ENCODE measurements at regions not wholly inside any gene's neighbourhood (a gene's known extent, or its start where the extent isn't known, plus 50 kb on each side); places are given as distances from the start of the nearest gene placed in this dataset.

- no peak overlapping the region for H2BK12ac ChIP-seq (ENCODE audit: insufficient read length, low read depth, low read length)
- H3K56ac ChIP-seq (ENCODE audit: insufficient read length, low read depth, low read length) = no peak overlapping the region
- no peaks in the 10 kb centered on the region for H3K79me2 ChIP-seq (ENCODE audit: insufficient read depth, low read length)
- no peak overlapping the region for H2BK5ac ChIP-seq (ENCODE audit: insufficient read length, low read length)
- H4K5ac ChIP-seq (ENCODE audit: insufficient read length, low read depth, low read length) = no peak overlapping the region
- no peak overlapping the region for H2AK5ac ChIP-seq (ENCODE audit: insufficient read length, low read length)
- Mint-ChIP-seq H3K9me3 (no peaks in the 10 kb centered on the region), H3K27ac (no peak overlapping the region), H3K27me3 (ENCODE audit: low read depth) (no peaks in the 10 kb centered on the region; the same call in 1 of the 2 replicates), H3K4me3 (no peak overlapping the region), H3K4me1 (peaks cover 3 to 23% of the 10 kb centered on the region in 2 experiments), H3K36me3 (ENCODE audit: insufficient read depth in 1 of 3, low read depth in 3 of 3) (no peaks in the 10 kb centered on the region)
- WGBS (ENCODE audit: extremely low coverage, insufficient read length, low lambda C conversion rate) = no CpG with 5 or more reads among the region's 10 CpGs
- no peak overlapping the region for H3T11ph ChIP-seq (ENCODE audit: low read length)
- no peak for DNase-seq
- H3K14ac ChIP-seq (ENCODE audit: insufficient read depth, low read length) = no peak overlapping the region
- H3K4ac ChIP-seq (ENCODE audit: low read depth, low read length) = no peak overlapping the region
- no peaks in the 10 kb centered on the region for H3K9me3 ChIP-seq (ENCODE audit: control insufficient read depth, low read depth, low read length)
- no peak overlapping the region for H2BK20ac ChIP-seq (ENCODE audit: low read depth, low read length, poor library complexity, severe bottlenecking)
- no peaks in the 10 kb centered on the region for H3K27me3 ChIP-seq (ENCODE audit: insufficient read depth, low read length)
- no peak overlapping the region for H2AFZ ChIP-seq (ENCODE audit: low read length)
- H4K91ac ChIP-seq (ENCODE audit: insufficient read length, low read depth, low read length) = no peak overlapping the region
- H3K18ac ChIP-seq (ENCODE audit: insufficient read length, low read depth, low read length) = no peak overlapping the region
- H3K23ac ChIP-seq (ENCODE audit: insufficient read length, low read depth, low read length) = no peak overlapping the region
- H4K20me1 ChIP-seq (ENCODE audit: control insufficient read depth, insufficient read depth, insufficient read length) = no peaks in the 10 kb centered on the region
- no peak overlapping the region for H2BK120ac ChIP-seq (ENCODE audit: low read depth, low read length, poor library complexity, severe bottlenecking)
- H3K4me2 ChIP-seq (ENCODE audit: insufficient read depth, insufficient read length, low read length) = no peak overlapping the region
- H3K79me1 ChIP-seq (ENCODE audit: insufficient read depth, low read depth, low read length, poor library complexity, severe bottlenecking) = no peaks in the 10 kb centered on the region
- H3K23me2 ChIP-seq (ENCODE audit: insufficient read length, low read depth, low read length, poor library complexity, severe bottlenecking) = no peaks in the 10 kb centered on the region
- TF ChIP-seq CTCF (conservative IDR thresholded peaks at IDR 0.05) = no peak
- H3K27ac ChIP-seq (ENCODE audit: insufficient read length, low read depth, low read length) = no peak overlapping the region
- H4K8ac ChIP-seq (replicated peaks; ENCODE audit: insufficient read length, low read depth, low read length) = no peak overlapping the region
- H2BK15ac ChIP-seq (ENCODE audit: low read depth, low read length) = no peak overlapping the region
- H3K9ac ChIP-seq (ENCODE audit: extremely low read depth, insufficient read length, low read length) = no peak overlapping the region
- no peaks in the 10 kb centered on the region; the same call in 1 of the 2 replicates for H3K4me1 ChIP-seq (ENCODE audit: insufficient read depth, low read length)
Measured at GRCh38 chr16:85267414-85267945, 155.2 kb upstream of the CIBAR2 start.

All from H9 (cell line).